Cardiac muscle cell (in vitro differentiated cells and primary cell): ENCODE measurements at regions not wholly inside any gene's neighbourhood (a gene's known extent, or its start where the extent isn't known, plus 50 kb on each side); places are given as distances from the start of the nearest gene placed in this dataset.
A peak's percentile ranks its signal among the peaks of the same experiment; 100 is the strongest.
"Not testable (repeated sequence)": the region's sequence is repeated elsewhere in the genome, so short reads cannot be mapped to it uniquely, and the experiment has no call there.

Experiments
- DNase-seq, 2 donors: peaks; one replicate each; pipeline versions ENCODE4 v3.0.0 to v3.0.0-alpha.2; 2010 to 2017; ENCODE audit warnings: low read depth in 1 of 2, low spot score in 1 of 2
- H3K27ac ChIP-seq: fragments of 200-600 bp; sonication (generic); 2 replicates; pipeline ENCODE4 v1.5.1; 2016
- H3K27me3 ChIP-seq: fragments of 200-600 bp; sonication (generic); 2 replicates; pipeline ENCODE4 v1.6.0; 2016; ENCODE audit warnings: control low read depth
- H3K36me3 ChIP-seq: fragments of 200-600 bp; sonication (generic); 2 replicates; pipeline ENCODE4 v1.5.1; 2016; ENCODE audit warnings: control low read depth
- H3K4me1 ChIP-seq: fragments of 200-600 bp; sonication (generic); 2 replicates; pipeline ENCODE4 v1.8.1; 2017; ENCODE audit warnings: low read depth, mild to moderate bottlenecking, mixed run types
- H3K4me3 ChIP-seq: fragments of 200-600 bp; sonication (generic); 2 replicates; pipeline ENCODE4 v1.5.1; 2016; ENCODE audit warnings: mild to moderate bottlenecking
- H3K9me3 ChIP-seq: fragments of 200-600 bp; sonication (generic); 2 replicates; pipeline ENCODE4 v1.5.1; 2017; ENCODE audit warnings: low read depth, mild to moderate bottlenecking, control low read depth
- CTCF ChIP-seq: IDR thresholded peaks from 2 replicates; pipeline ENCODE4 v1.5.1; 2012; ENCODE audit warnings: low read depth, mild to moderate bottlenecking, low read length

- DNase-seq = no peak
- H3K4me1 ChIP-seq = no peaks in the 10 kb centered on the region
- no peaks in the 10 kb centered on the region for H3K36me3 ChIP-seq
- no peak overlapping the region for H3K4me3 ChIP-seq
- H3K27ac ChIP-seq = no peak overlapping the region
- H3K27me3 ChIP-seq = no peaks in the 10 kb centered on the region
- no peak for TF ChIP-seq CTCF
- H3K9me3 ChIP-seq = no peaks in the 10 kb centered on the region
Observed at GRCh38 chr13:56528040-56528790, 612.5 kb upstream of the PRR20A start.

- no peaks in the 10 kb centered on the region for H3K27me3 ChIP-seq
- DNase-seq = no peak
- no peaks in the 10 kb centered on the region for H3K4me1 ChIP-seq
- no peaks in the 10 kb centered on the region for H3K36me3 ChIP-seq
- H3K4me3 ChIP-seq = no peak overlapping the region
- TF ChIP-seq CTCF = no peak
- H3K9me3 ChIP-seq = no peaks in the 10 kb centered on the region
- H3K27ac ChIP-seq = no peak overlapping the region
Observed at GRCh38 chr13:56530096-56530495, 610.6 kb upstream of the PRR20A start.

GRCh38 chr13:56547921-56548320, 592.8 kb upstream of the PRR20A start:
- not testable (repeated sequence) for H3K27ac ChIP-seq, H3K4me3 ChIP-seq, H3K4me1 ChIP-seq, DNase-seq, H3K36me3 ChIP-seq, H3K9me3 ChIP-seq, H3K27me3 ChIP-seq

- Histone ChIP-seq H3K27me3 (no peaks in the 10 kb centered on the region), H3K36me3 (no peaks in the 10 kb centered on the region), H3K27ac (no peak overlapping the region), H3K9me3 (no peaks in the 10 kb centered on the region), H3K4me1 (no peaks in the 10 kb centered on the region), H3K4me3 (no peak overlapping the region)
- DNase-seq = no peak
- TF ChIP-seq CTCF = no peak
Observed at GRCh38 chr13:56558698-56559320, 581.9 kb upstream of the PRR20A start.

- H3K27ac ChIP-seq = no peak overlapping the region
- no peaks in the 10 kb centered on the region for H3K4me1 ChIP-seq
- TF ChIP-seq CTCF = no peak
- DNase-seq = peak in 1 of 2 donors; percentile 2
- H3K27me3 ChIP-seq = no peaks in the 10 kb centered on the region
- no peak overlapping the region for H3K4me3 ChIP-seq
- H3K9me3 ChIP-seq = no peaks in the 10 kb centered on the region
- no peaks in the 10 kb centered on the region for H3K36me3 ChIP-seq
Observed at GRCh38 chr13:56561327-56561726, 579.4 kb upstream of the PRR20A start.

- no peak for TF ChIP-seq CTCF
- no peaks in the 10 kb centered on the region for H3K9me3 ChIP-seq
- no peak overlapping the region for H3K4me3 ChIP-seq
- no peak for DNase-seq
- no peak overlapping the region for H3K27ac ChIP-seq
- H3K36me3 ChIP-seq = no peaks in the 10 kb centered on the region
- no peaks in the 10 kb centered on the region for H3K27me3 ChIP-seq
- no peaks in the 10 kb centered on the region for H3K4me1 ChIP-seq
Observed at GRCh38 chr13:56563663-56564062, 577.1 kb upstream of the PRR20A start.
